HFFc6 (cell line): ENCODE measurements at regions not wholly inside any gene's neighbourhood (a gene's known extent, or its start where the extent isn't known, plus 50 kb on each side); places are given as distances from the start of the nearest gene placed in this dataset.

Experiments used
- DNase-seq: peaks from one replicate; pipeline ENCODE4 v3.0.0-alpha.2; 2018
- H3K27ac Mint-ChIP-seq: 2 replicates; pipeline ENCODE4 v1.8.0; 2020; ENCODE audit warnings: mild to moderate bottlenecking, mixed read lengths
- H3K27me3 Mint-ChIP-seq: 2 replicates; pipeline ENCODE4 v1.8.0; 2021; ENCODE audit warnings: mild to moderate bottlenecking, moderate library complexity, mixed read lengths; ENCODE audit not compliant: insufficient read depth
- H3K36me3 Mint-ChIP-seq: 2 replicates; pipeline ENCODE4 v1.8.0; 2021; ENCODE audit warnings: low read depth, mixed read lengths
- H3K4me1 Mint-ChIP-seq: 2 replicates; pipeline ENCODE4 v1.8.0; 2020; ENCODE audit warnings: low read depth, mixed read lengths
- H3K4me3 Mint-ChIP-seq: 2 replicates; pipeline ENCODE4 v1.8.0; 2020; ENCODE audit warnings: mild to moderate bottlenecking, moderate library complexity, mixed read lengths
- H3K9me3 Mint-ChIP-seq: 2 replicates; pipeline ENCODE4 v1.8.0; 2020; ENCODE audit warnings: mild to moderate bottlenecking, mixed read lengths
- TF ChIP-seq, protein P1 (sequence below): fragments of 200-600 bp; sonication (generic); IDR thresholded peaks from 2 replicates; pipeline ENCODE4 v1.5.0; 2021; ENCODE audit warnings: antibody characterized with exemption, mild to moderate bottlenecking

DNA sequence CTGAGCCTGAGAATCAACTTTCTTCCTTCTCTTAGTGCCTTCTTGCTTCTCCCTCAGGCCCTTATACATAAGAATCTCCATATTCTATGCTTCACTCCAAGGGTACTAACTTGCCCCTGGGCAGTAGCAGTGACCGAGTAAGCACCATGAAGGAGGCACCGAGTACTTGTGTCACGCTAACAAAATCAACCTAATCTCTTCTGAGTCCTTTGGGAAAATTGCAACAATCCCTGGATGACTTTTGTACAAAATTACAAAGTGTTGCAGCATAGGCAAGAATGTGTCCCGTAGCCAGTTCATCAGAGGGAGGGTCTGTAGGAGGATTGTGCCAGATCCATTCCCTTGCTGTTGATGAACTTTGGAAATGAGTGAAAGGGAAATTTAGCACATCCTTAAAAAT is 80.4 kb upstream of the EEPD1 start:
- Mint-ChIP-seq H3K36me3 (no peaks in the 10 kb centered on the region), H3K9me3 (no peaks in the 10 kb centered on the region), H3K4me3 (no peak overlapping the region), H3K4me1 (no peaks in the 10 kb centered on the region), H3K27ac (no peak overlapping the region), H3K27me3 (peaks cover 17% of the 10 kb centered on the region)
- no peak for DNase-seq
- TF ChIP-seq, protein P1, sequence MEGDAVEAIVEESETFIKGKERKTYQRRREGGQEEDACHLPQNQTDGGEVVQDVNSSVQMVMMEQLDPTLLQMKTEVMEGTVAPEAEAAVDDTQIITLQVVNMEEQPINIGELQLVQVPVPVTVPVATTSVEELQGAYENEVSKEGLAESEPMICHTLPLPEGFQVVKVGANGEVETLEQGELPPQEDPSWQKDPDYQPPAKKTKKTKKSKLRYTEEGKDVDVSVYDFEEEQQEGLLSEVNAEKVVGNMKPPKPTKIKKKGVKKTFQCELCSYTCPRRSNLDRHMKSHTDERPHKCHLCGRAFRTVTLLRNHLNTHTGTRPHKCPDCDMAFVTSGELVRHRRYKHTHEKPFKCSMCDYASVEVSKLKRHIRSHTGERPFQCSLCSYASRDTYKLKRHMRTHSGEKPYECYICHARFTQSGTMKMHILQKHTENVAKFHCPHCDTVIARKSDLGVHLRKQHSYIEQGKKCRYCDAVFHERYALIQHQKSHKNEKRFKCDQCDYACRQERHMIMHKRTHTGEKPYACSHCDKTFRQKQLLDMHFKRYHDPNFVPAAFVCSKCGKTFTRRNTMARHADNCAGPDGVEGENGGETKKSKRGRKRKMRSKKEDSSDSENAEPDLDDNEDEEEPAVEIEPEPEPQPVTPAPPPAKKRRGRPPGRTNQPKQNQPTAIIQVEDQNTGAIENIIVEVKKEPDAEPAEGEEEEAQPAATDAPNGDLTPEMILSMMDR: no peak

DNA sequence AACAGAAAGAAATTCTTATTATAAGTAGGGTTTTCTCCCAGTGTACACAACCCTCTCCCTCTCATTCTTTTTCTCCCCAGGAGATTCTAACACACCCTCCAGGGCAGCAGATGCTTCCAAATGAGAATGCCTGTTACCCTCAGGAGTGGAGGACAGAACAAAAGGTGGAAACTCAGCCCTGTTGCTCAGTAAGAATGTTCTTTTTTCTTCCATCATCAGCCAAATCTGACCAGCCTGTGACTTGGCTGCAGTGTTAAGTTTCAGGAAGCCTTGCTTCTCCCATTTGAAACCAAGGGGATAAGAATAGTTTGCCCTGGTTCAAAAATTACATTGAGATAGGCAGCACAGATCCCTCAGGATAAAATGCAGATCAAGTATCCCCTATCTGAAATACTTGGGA is 77.5 kb upstream of the EEPD1 start:
- Mint-ChIP-seq H3K4me3 (no peak overlapping the region), H3K4me1 (0 out of 2 replicates have a peak, but pooled peaks cover 5% of the 10 kb centered on the region), H3K36me3 (no peaks in the 10 kb centered on the region), H3K9me3 (no peaks in the 10 kb centered on the region), H3K27ac (no peak overlapping the region), H3K27me3 (peaks cover 12% of the 10 kb centered on the region)
- DNase-seq: no peak
- TF ChIP-seq, protein P1: no peak

DNA sequence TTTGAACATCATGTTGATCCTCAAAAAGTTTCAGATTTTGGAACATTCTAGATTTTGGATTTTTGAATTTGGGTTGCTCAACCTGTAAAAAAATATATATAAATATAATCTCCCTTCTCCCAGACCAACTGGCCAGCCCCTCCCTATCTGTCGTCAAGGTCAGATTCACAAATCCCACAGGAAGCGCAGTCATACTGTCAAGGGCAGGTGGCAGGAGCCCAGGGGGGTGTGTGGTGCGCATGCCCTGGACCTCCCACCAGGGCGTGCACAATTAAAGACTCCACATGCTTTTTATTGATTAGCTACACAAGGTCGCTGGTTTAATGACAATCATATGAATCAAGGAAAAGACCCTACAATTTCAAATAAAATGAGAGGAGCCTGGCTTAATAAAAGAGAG is 77.0 kb upstream of the EEPD1 start:
- Mint-ChIP-seq H3K9me3 (no peaks in the 10 kb centered on the region), H3K27me3 (peaks cover 12% of the 10 kb centered on the region), H3K36me3 (no peaks in the 10 kb centered on the region), H3K4me1 (0 out of 2 replicates have a peak, but pooled peaks cover 5% of the 10 kb centered on the region), H3K4me3 (no peak overlapping the region), H3K27ac (no peak overlapping the region)
- TF ChIP-seq, protein P1: no peak
- DNase-seq: no peak

DNA sequence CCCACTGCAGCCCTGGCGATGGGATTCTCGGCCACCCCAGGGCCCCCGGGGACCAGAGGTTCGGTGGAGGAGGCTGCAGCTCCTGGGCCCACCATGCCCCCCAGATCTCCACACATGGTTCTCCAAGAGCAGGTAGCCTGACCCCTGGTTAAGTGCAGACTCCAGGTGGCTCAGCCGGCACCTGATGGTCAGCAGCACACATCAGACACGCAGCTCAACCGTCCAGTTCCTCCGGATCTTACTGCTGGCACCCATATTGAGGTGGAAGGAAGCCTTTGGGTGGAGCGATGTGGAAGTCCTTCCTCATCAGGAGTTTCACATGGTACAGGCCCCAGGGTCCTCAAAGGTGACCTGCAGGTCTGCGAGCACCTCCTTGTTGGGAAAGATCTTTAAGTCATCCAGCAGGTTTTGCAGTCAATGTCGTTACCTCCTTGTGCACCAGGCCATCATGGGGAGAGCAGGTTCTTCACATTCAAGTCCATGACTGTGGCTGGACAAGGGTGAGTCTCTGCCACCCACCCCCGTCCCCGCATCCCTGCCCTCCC is 74.2 kb upstream of the EEPD1 start:
- Mint-ChIP-seq H3K27ac (no peak overlapping the region), H3K36me3 (no peaks in the 10 kb centered on the region), H3K9me3 (no peaks in the 10 kb centered on the region), H3K27me3 (peaks cover 9% of the 10 kb centered on the region), H3K4me3 (no peak overlapping the region), H3K4me1 (0 out of 2 replicates have a peak, but pooled peaks cover 5% of the 10 kb centered on the region)
- TF ChIP-seq, protein P1: no peak
- DNase-seq: no peak

DNA sequence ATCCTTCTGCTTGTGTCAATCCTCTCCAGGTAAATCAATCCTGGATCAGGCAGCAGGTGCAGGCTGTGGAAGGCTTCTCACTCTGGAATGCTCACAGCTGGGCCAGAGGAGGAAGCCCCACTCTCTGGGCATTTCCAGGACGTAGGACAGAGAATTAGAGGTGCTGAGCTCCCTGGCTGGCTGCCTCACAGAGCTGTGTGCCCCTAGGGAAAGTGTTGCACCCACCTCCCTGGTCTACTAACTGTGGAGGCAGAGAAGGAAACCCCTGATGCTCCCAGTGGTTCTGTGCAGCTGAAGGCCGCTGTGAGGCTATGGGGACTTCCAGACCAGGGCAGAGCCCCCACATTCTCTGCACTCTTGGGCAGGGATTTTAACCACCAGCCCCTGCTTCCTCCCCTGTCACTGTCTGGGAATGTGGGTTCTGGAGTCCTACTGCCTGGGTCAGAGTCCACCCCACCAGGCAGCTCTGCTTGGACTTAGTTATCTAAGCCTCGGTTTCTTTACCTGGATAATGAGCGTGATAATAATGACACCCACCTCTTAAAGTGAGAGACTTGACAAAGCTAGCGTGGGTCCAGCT is 73.5 kb upstream of the EEPD1 start:
- H3K4me3 Mint-ChIP-seq: no peak overlapping the region
- H3K9me3 Mint-ChIP-seq: no peaks in the 10 kb centered on the region
- H3K27ac Mint-ChIP-seq: no peak overlapping the region
- peaks cover 9% of the 10 kb centered on the region for H3K27me3 Mint-ChIP-seq
- no peaks in the 10 kb centered on the region for H3K36me3 Mint-ChIP-seq
- TF ChIP-seq, protein P1: no peak
- H3K4me1 Mint-ChIP-seq: 0 out of 2 replicates have a peak, but pooled peaks cover 5% of the 10 kb centered on the region
- no peak for DNase-seq
